GM19328 (cell line): ENCODE measurements at regions not wholly inside any gene's neighbourhood (a gene's known extent, or its start where the extent isn't known, plus 50 kb on each side); places are given as distances from the start of the nearest gene placed in this dataset.

Experiments
- ATAC-seq: cut with Tn5 transposase; IDR thresholded peaks from one replicate; pipeline ENCODE4 v1.9.1; 2021; ENCODE audit warnings: mild to moderate bottlenecking, moderate library complexity; ENCODE audit not compliant: unreplicated experiment

DNA sequence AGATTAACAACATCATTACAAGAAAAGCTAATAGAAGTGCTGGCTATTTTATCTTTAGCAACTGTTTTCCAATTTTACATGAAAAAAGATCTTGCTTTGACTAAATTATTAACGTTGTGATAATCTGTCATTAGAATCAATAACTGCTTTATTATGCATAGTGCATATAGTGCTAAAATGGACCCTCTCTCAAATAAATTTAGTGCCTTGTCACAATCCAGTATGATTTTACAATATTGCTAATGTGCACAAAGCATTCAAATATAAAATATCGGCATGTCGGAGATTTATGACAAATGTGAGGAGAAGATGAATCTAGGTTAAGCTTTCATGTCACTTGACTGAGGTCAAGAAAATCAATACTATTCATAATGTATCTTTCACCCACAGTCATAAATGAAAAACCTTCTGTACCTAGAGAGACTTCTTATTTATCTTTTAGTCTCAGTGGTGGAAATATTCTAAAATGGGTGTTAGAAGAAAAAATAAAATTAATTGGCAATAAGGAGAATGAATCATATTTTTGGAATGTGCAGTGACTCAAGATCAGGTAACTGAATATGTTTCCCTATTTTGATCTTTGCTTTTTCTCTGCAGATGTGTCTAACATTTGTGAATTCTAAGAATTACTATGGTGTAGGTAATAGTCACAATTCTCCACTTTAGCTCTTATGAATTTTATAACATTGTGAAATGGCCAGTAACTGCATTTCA is 672.9 kb upstream of the GRAMD2B start:
- ATAC-seq = no peak

DNA sequence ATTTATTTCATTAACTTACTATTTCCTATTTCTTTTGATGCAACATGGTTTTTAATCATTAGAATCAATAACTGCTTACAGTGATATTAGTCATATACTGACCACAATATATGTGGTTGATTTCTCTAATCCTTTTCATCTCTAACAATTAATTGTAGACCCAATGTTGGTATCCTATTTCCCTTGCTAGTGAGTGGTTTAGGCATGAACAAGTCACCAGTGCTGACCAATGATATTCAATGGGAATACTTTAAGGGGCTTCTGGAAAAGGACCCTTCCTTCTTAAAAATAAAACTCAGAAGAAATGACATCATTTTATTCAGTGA is 672.4 kb upstream of the GRAMD2B start:
- no peak for ATAC-seq

DNA sequence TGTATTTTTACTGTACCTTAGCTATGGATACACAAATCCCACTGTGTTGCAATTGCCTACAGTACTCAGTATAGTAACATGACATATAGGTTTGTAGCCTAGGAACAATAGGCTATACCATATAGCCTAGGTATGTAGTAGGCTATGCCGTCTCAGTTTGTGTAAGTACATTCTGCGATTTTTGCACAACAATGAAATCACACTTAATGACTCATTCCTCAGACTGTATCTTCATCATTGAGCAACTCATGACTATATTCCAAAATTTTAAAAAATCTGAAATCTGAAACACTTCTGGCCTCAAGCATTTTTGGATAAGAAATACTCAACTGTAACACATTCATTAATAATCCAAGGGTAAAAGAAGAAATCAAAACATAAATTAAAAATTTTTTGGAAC is 666.8 kb upstream of the GRAMD2B start:
- no peak for ATAC-seq

DNA sequence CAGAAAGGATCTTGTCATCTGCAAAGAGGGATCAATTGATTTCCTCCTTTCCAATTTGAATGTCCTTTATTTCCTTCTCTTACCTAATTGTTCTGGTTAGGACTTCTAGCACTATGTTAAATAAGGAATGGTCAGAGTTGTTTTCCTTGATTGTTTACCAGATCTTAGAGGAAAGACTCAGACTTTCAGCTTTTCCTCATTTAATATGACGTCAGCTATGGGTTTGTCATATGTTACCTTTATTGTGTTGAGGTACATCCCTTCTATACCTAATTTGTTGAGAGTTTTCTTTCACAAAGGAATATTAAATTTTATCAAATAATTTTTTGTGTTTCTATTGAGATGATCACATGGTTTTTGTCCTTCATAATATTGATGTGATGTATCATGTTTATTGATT is 656.5 kb upstream of the GRAMD2B start:
- ATAC-seq = no peak

DNA sequence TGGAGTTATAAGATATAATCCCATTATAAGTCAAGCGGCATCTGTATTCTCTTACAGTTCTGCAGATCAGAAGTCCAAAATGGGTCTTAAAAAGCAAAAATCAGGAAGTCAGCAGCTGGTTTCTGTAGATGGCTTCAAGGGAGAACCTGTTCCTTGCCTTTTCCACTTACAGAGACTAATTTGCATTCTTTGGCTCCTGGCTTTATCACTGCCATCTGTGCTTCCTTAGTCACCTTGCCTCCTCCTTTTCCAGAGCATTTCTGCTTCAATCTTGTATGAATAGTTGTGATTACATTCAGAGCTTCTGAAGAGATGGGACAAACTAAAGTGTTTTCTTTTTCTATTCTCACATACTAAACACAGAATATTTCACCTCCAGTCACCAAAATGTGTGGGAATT is 647.3 kb upstream of the GRAMD2B start:
- ATAC-seq = no peak

DNA sequence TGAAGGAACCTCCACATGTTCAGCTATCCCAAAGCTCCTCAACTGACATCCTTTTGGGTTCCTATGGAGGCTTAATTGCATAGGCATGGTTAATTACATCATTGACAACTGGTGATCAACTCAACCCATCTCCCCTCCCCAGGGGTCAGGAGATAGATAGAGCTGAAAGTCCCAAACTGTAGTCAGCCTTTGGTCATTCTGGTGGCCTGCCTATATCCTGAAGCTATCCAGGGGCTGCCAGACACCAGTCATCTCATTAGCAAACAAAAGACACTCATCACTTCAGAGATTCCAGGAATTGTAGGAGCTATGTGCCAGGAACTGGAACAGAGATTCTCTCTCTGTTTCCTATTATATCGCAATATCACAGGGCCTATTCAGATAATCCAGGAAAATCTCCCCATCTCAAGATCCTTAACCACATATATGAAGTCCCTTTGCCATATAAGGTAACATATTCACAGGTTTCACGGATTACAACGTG is 646.5 kb upstream of the GRAMD2B start:
- no peak for ATAC-seq

DNA sequence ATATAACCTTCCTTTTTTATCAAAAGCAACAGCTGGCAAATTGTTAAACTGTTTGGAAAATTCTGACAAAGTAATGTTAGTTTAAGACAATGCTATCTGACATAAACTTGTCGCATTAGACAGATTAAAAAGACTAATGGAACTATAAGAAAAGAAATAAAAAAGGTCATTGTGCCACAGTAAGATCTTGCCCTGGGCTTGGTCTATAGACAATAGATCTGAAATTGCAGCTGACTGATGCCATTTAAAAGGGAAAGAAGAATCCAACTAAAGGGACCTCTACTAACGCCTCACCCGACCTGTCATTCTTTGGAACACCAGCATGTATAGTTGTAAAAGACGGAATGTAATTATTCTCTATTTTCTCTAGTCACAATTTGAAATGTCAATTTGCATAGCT is 644.4 kb upstream of the GRAMD2B start:
- no peak for ATAC-seq

DNA sequence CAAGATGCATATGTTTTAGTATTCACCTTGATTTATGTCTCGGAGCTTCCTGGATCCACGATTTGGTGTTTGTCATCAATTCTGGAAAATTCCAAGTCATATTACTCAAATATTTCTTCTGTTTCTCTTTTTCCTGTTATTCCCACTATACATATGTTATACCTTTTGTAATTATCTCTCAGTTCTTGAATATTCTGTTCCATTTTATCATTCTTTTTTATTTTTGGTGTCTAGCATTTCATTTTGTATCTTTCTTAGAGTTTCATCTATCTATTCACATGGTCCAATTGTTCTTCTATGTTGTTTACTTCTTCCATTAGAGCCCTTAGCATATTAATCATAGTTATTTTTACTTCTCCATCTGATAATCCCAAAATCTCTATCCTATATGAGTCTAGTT is 637.8 kb upstream of the GRAMD2B start:
- ATAC-seq = no peak

DNA sequence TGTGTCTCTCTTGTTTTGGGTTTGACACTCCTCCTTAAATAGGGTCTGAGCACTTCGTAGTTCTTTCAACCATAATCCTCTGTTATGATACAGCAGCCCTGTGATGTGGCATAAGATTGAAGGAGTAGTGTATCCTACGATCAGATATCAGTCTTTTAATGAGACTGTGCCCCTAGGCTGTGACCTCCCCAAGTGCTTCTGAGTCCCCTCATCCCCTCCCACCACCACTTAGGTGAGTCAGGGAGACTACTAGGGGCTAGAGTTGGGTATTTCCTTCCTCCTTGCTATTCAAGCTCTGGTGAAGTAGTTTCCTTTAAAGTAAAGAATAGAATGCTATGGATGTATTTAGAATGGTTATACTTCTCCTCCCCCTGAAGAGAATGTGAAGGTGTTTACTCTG is 637.2 kb upstream of the GRAMD2B start:
- no peak for ATAC-seq

DNA sequence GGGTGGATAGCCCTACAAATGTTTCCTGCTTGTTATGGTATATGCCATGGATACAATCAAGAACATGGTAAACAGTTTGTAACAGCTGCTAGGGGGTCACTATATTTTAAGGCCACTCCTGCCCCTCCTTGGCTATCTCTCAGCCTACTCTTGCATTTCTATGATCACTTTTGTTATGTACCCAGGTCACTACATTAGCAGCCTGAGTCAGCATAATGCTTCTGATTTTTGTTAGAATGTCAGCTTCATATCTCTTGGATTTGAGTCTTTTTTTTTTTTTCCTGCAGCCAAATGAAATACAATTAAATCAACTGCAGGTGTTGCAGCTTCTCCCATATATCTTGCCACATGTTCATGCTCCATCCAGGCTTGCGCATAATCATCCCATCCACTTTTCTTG is 629.7 kb upstream of the GRAMD2B start:
- no peak for ATAC-seq

DNA sequence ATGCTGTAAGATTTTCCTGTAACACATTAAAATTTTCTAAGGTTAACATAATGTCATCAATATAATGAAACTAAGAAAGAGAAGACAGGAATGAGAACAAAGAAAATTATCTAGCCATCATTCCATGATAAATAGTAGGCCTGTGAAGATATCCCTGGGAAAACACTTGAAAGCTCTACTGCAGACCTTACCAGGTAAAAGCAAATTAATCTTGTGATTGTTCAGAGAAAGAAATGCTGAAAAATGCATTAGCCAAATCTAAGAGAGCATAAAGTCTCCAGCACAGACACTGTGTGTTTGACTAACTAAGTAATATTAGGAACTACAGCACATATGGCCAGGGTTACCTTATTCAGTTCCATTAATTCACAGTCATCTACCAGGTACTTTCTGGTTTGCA is 628.3 kb upstream of the GRAMD2B start:
- no peak for ATAC-seq

DNA sequence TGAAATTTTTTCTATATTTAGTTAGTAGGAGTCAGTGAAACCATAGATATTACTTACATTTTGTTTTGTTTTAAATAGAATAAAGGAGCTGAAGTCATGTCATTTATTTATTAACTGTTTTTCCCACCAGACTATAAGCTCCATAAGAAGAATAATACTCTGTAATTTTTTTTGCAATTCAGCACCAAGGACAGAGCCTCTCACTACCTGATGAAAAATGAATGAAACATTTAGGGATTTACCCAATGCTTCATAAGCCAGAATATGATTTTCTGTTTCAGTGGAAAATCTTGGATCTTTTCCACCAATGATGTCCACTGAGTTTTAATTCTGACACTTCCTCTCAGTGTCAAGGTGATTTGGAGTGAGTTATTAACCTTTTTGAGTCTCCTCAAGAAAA is 624.9 kb upstream of the GRAMD2B start:
- no peak for ATAC-seq

DNA sequence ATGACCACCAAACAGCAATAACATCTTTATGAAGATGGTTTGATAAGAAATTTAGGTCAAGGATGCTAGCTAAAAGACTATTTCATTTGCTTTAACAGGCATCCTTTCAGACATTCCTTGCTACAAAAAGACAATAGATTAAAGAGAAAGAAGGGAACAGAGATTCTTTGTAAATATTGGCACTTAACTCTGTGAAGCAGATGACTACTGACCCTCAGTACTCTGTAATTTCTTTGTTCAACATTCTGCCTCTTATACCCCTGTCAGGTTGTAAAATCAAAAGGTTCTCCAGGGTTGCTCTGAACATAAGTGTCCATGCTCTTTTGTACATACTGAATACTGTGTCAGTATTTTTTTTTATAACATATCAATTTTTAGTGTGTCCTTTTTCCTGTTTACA is 610.6 kb upstream of the GRAMD2B start:
- no peak for ATAC-seq

DNA sequence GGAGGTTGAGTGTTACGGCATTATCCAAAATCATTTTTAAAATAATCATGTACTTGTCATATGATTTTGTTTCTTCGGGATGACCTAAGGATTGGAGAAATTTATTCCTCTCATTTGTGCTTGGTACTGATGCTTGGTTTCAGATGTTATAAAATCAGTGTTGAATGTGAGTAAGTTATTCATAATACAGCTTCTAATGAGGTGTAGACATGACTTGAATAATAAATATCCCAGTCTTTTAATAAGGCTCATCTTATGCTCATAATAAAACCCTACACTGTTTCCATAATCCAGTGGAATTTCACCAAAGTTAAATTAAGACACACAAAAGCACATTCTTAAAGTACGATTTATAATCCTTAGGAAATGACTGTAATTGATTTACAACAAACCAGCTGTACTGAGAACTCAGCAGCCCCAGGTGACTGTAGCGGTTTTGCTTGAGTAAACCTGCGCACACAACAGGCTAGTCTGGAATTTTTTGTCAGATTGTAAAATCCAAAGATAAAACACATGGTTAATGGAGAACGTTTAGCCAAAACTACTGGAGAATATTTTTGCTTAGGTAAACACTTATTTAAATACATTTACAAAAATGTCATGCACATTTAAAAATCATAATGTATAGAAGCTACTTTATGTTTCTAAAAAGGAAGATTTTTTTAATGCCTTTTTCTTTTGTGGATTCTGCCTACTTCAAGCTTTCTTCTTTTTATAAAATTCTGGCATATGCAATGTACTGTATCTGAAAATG is 609.8 kb upstream of the GRAMD2B start:
- ATAC-seq = no peak

DNA sequence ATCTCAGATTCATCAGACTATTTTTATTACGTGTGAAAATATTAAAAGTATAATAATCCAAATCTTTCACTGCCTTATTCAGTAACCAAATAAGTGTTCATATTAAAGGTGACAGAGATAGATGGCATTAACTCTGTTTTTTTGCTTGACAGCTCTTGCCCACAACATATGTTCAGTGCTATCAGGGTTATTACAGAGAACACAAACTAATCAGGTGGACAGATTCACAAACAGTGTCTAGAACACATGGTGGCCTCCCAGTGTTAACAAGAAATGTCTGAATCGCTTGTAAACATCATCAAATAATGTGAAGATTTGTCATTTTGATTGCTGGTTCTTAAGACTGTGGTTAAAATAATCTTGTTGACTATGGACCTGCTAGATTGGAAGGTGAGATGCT is 609.1 kb upstream of the GRAMD2B start:
- ATAC-seq = no peak

DNA sequence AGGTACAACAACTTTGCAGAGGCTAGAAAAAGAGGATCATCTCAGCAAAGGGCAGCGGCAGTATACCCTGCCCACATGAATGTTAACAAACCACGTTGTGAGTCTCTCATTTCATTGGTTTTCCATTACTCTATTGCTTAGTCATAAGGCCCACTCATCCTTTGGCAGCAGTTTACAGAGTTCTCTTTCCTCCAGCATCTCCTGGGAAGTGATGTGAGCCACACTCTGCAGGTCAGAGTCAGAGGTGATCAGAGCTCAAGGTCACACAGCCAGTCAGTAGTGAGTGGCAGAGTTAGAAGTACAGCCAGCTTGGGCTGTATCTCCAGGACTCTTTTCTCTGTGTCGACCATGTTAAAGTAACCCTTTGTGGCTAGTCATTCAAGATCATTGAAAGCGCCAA is 599.6 kb upstream of the GRAMD2B start:
- ATAC-seq = no peak

DNA sequence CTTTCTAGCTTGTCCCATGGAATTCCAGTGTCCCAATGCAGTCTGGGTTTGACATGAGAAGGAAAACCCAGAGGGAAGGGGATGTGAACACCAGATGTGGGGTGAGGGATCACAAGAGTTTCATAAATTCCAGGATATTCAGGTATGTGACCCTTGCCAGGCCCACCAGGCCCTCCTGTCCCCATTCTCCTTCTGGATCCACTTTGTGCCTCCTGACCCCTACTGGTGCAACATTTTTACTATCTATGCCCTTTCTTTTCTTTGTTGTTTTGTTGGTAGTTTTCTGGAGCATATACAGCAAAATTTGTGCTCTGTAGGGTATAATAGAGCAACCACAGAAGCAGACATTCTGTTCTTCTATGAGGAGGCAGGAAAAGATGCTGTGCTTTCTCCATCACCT is 597.0 kb upstream of the GRAMD2B start:
- no peak for ATAC-seq

DNA sequence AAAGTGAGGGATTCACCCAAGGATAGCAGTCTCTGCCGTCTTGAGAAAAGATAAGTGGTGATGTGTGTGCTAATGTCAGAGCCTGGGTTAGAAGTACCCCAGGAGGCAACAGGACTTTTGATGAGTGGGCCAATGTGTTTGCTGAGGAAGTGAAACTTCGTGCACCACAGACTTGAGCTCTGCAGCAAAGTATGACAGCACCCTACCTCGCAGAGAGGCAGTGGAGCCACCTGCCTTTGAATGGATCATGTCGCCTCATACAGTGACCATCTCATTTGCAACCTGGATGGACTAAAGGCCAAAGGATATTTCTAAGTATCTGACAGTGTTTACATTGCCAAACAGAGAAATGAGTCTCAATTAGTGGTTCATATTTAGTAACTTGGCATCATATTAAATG is 593.9 kb upstream of the GRAMD2B start:
- ATAC-seq = peak; percentile 88

DNA sequence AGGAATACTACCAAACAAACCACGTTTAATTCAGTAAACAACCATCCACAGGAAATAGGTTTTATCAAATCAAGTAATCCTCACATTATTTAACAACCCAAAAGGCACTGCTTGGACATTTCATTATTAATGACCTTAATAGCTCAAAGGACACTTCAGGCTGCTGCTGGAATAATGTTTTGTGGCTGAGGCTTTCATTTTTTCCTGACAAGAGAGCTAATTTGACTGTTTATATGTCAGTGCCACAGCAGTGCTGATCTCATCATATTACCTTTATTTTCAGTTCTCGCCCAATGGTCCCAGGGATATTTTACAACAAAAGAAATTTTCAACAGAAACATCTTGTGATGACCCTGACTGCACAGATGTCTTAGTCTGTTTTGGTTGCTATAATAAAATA is 589.8 kb upstream of the GRAMD2B start:
- ATAC-seq = no peak

DNA sequence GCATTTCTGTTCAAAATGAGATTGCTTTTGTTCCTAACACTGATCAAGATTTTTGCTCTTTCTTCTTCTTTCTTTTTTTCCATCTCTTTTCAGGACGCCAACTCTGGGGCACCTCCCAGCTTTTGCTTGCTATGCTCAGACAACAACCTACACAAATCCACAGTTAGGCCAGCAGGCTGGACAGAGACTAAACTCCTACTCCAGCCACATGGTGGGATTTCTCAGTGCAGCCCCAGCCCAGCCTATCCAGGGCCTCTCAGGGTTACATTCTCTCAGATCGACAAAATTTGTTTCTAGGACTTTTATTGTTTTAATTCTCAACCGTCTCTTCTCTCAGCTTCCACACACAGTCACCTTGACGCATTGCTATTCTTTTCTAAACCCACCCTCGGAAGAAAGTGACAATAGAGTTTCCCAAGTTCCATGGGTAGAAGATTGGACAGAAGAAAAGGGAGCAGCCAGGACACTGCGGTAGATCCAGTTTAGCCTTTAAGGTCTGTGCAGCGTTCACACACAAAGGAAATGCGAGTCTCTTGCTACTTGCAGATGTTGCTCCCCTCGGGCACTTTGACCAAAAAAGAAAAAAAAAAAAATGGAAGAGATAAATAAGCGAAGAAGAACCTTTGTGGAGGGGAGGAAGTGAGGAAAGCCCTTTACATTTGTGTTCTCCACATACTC is 588.6 kb upstream of the GRAMD2B start:
- ATAC-seq = no peak

DNA sequence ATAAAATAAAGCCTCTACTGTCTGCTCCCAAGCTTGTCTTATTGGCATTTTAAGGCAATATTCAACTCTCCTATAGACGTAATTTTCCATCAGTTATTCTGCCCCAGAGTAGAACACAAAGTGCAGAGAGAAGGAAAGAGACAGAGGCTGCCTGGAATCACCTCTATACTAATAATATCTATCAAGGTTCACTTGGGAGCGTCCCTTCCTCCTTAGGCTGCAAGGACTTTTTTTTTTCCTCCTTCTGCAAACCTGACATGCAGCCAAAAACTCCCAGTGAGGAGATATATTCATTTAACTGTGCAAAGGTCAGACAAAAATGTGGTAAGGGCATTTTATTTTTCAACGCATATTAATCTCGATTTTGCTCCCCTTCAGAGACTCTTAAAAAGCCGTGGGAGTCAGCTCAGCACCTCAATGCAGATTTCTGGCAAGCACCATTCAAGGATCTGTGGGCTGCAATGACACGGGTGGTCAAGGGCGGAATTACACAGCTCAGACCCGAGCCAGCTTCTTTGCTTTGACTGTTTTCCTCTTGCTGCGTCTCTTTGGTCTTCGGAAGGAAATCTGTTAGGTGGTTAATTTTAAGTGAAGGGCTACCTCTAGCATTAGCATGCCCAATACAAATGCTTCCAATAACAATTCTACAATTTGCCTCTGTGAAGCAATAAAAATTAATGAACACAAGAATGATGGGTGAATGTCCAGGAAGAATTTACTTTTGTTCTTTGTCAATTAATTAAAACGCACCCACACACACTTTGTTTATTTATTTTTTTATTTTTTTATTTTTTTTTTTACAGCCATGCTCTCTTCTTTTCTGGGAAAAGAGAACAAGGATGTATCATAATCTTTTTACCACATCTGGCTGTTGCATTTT is 587.7 kb upstream of the GRAMD2B start:
- ATAC-seq = peak; percentile 60
